Activated effector memory CD4-positive, alpha-beta T cell treated with anti-CD3 and anti-CD28 coated beads, Interleukin-2, amount 50 U/mL, for 16 hours (primary cell): ENCODE measurements at regions not wholly inside any gene's neighbourhood (a gene's known extent, or its start where the extent isn't known, plus 50 kb on each side); places are given as distances from the start of the nearest gene placed in this dataset.
"Not testable (repeated sequence)": the region's sequence is repeated elsewhere in the genome, so short reads cannot be mapped to it uniquely, and the experiment has no call there.

Source experiments
- DNase-seq: peaks from one replicate; pipeline ENCODE4 v3.0.0-alpha.2; 2020

DNA sequence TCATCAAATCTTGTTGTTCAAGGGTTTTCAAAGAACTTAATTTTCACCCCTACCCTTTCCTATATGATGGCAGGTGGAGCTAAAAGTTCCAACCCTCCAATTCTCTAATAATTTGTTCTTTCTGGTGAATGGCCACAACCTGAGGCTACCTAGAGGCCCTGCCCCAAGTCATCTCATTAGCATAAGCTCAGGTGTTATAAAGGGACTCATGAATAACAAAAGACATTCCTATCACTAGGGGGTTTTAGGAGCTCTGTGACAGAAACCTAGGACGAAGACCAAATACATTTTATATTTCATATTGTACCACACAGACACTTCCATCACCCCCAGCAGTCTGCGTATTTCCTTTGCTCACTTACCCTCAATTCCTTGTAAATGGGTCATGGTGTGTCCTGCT, 483.6 kb upstream of the EPHA6 start:
- no peak for DNase-seq

DNA sequence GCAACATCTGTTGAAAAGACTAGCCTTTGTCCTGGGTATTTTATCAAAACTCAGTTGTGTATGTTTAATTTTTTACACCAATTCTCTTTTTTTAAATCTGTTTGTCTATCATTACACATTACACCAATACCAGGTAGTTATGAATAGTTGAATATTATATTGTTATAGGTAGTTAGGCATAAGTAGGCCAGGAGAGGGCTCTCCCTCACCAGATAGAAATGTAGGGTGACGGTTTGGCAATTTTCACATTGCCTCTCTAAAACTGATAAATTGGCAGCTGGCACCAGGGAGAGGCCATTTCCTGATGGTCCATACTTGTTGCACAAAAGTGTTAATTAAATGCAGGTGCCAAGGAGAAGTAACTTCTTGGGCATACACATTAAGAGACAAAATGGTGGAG, 483.1 kb upstream of the EPHA6 start:
- DNase-seq, result no peak

DNA sequence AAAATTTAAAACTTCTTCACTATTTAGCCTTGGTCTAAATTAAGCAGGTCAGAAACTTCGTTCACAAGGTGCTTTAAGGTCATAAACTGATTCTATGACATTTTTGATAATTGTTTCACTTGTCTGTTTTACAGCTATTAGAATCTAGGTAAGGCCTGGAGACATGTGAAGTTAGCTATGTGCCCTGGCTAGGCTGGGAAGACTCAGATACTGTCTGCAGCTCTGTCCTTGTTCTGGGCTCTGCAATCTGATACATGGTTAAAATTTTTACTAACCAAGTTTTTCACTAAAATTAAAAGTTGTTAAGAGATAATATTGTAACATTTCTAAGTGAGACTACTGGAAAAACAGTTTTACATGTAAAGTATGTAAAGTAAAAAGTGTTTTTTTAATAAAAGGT, 479.6 kb upstream of the EPHA6 start:
- DNase-seq, result no peak

DNA sequence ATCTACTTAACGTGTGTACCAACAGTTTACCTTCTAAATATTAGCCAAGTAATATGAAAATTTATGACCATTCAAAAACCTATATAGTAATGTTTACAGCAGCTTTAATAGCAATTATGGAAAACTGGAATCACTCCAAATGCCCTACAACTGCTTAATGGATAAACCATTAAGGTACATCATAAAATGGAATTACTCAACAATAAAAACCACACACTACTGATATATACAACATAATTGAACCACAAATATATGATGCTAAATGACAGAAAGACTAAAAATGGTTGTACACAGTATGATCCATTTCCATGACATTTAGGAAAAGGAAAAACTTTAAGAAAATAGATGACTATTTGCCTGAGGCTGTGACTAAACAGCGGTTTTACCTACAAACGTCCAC, 467.1 kb upstream of the EPHA6 start:
- no peak for DNase-seq

DNA sequence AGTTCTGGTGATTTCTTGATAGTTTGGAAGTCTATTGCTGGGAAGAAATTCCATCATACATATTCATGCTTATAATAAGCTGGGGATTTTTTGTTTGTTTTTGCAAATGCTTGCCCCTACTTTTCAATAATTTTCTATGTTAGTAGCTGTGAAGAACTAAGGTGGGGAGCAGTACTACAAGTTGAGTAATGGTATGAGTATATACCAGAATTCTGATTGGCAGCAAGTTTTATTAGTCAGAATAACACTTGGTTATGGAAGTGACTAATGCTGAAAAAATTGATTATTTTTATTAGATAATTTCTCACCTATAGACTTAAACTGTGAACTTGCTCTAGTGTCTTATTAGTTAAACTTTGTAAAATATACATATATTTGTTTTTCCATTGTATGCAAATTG, 462.8 kb upstream of the EPHA6 start:
- DNase-seq, result not testable (repeated sequence)

DNA sequence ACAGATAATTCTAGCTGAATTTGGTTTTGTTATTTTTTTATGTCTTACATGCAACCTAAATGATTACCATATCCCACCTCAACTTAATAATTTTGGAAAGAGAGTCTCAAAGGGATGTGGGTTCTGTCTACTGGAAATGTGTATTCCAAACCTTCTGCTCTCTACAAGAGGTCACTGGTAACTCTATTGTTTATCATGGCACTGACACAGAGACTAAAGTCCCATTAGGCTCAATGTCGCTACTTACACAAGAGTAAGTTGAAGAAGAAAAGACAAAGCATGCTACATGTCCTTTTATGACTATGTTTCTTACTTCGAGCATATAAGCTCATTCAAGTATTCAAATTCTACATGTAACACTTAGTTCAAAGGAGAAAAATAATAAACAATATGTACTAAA, 460.3 kb upstream of the EPHA6 start:
- no peak for DNase-seq

DNA sequence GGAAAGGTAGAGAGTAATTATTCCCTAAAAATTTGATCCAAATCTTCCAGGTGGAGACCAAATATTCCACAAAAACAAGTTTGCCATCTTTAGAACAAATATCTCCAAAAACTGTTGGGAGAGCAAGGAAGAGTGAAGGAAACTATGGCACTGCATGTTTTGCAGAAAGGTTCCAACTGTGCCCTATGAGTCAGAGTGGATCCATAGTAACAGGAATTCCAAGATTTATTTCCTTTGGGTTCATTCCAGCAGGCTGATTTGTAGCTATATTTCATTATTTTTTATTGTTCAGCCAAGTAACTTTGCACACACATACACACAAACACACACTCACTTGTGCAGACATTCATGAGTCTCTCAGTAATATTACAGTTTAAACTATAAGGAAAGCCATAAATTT, 459.7 kb upstream of the EPHA6 start:
- DNase-seq, result no peak

DNA sequence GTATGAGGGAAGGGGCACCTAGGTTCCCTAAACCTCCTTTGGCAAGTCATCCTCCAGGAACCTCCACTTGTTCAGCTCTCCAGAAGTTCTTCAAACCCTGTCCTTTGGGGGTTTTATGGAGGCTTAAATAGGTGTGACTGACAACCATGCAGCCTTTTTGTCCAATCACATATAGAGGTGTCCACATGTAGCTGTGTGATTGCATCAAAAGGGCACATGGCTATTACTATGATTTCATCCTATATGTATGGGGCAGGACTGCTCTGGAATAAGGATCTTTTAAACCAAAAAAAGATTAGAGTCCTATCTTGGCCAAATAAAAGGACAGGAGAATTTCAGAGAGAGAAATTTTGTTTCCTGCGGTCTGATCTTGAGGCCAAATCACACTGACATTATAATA, 453.2 kb upstream of the EPHA6 start:
- no peak for DNase-seq

DNA sequence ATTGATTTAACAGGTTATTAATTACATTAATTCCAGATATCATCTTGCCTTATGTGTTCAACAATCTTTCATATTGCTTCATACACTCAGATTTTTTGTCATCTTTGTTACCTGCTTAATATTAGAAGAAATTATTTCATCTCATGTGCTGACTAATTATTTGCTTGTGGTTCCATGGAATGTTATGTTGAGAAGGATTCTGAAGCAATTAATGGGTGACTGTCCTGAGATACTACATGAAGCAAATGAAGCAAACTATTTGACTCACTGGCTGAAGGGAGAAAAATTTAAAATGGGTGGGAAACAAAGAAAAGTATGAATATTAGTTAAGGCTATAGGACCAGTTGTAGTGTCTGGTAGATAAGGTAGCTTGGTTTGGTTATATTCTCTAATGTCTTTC, 443.8 kb upstream of the EPHA6 start:
- no peak for DNase-seq

DNA sequence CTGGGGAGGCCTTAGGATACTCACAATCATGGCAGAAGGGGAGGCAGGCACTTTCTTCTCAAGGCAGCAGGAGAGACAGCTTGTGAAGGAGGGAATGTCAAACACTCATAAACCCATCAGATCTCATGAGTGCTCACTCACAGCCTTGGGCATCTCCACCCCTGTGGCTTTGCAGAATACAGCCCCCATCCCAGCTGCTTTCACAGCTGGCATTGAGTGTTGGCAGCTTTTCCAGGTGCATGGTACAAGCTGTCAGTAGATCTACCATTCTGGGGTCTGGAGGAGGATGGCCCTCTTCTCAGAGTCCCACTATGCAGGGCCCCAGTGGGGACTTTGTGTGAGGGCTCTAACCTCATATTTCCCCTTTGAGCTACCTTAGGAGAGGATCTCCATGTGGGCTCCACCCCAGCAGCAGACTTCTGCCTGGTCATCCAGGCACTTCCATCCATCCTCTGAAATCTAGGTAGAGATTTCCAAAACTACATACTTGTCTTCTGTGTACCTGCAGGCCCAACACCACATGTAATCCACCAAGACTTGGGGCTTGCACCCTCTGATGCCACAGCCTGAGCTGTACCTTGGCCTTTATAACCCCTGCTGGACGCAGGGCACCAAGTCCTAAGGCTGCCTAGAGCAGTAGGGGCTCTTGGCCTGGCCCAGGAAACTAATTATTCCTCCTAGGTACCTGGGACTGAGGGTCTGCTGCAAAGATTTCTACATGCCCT, 404.2 kb upstream of the EPHA6 start:
- DNase-seq, result no peak

DNA sequence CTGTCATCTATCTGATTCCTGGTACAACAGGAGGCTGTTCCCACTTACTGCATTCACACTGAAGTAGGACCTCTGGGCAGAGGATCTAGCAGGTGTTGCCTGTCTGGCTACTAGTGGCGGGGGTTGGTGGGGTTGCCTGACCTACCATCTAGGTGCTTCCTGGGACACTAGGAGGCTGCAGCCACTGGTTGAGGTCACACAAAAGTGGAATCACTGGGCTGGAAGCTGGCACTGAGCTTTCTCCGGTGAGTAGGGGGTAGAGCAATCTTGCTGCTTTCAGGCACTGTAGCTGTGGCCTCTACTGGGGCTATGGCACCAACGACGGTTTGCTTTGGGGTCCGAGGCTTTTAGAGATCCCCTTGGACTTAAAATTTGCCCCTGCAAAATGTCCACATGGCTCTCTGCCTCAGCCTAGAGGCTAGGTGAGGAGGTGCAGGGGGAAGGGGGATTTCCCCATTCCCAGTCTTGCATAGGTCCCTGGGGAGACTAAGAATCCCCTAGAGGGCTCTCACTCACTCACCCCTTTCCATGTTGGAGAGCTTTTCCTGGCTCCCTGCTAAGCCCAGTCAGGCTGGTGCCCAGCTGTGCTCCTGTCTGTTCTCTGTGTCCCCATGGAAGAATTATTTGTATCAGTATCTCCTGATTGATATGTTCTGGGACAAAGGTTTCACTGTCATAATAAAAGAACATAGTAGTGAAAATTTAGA, 397.7 kb upstream of the EPHA6 start:
- DNase-seq, result no peak

DNA sequence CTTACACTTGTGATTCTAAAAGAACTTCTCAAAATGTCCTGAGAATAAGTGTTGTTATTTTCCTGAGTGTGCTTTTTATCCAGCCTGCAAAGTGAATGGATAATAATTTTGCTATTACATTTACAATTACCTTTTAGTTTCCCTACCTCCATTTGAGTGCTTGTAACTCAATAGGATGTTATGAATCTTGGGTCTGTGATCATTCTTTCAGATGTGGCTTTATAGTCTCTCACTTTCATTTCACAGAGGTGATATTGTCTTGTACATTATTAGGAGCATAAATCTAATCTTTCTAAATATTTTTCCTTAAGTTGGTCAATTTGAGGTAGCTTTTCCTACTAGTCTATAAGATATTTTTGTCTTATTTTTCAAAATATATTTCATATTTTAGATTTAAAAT, 386.3 kb upstream of the EPHA6 start:
- DNase-seq, result no peak

DNA sequence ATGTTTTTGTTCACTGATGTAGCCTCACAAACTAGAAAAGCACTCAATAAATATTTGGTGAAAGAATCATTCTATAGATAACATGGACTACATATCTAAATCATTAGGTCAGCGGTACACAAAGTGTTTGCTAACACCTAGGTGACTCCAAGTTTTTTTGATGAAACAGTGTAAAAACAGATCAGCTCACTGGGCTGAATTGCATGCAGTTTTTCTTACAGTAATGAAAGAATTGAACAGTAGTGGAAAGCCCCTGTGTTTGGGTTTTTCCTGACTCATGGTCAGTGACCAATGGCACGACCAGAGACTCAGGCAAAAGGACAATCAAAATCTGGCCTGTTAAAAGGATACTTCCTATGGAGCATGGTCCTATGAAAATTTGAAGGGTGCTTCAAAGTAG, 384.3 kb upstream of the EPHA6 start:
- no peak for DNase-seq

DNA sequence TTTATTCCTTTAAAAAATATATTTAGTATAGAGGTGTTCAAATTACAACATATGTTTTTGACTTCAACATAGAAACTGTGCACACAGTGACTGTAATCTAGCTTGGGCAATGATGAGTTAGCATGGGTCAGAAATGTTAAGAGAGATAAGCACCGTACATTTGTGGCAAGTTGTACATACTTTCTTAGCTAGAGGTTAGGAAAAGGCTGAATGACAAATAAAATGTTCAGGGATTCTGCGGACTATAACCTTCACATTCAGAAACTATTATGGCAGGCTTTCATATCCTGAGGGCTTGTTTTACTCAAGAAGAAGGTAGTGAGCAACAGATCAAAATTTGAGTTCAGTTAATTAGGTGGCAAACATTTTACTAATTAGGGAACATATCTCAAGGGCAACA, 379.7 kb upstream of the EPHA6 start:
- no peak for DNase-seq

DNA sequence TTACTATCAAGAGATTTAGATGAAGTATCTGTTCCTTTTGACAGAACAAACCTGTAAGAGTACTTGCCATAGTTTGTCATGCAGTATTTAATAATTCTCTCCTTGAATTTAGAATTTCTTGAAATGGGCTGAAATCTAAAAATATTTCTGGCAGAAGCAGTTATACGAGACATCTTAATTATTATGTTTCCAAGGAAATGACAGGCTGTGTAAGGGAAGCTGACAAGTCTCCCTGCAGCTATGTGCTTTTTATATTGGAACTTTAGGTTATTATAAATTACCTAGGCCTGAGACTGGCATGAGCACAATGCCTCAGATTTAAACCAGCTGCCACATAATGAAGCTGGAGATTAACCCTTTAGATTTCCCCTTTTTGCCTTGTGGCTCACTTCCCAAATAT, 365.0 kb upstream of the EPHA6 start:
- no peak for DNase-seq

DNA sequence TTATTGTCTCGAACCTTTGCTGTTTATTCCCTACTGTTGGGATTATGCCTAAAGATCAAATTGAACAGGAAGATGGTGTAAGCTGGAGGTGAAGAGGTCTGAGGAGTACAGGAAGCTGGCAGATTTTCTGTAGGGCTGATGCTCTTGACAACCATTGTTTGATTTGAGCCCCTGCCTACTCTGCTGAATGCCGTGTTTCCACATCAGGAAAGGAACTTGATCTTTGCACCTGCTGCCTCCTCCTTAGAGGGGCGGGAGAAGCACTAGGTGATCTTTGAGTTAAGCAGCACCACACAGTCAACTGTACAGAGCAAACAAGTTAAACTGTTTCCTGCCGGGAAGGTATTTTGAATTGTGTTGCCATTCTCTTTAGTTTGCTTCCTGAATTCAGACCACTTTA, 364.6 kb upstream of the EPHA6 start:
- DNase-seq, result no peak

DNA sequence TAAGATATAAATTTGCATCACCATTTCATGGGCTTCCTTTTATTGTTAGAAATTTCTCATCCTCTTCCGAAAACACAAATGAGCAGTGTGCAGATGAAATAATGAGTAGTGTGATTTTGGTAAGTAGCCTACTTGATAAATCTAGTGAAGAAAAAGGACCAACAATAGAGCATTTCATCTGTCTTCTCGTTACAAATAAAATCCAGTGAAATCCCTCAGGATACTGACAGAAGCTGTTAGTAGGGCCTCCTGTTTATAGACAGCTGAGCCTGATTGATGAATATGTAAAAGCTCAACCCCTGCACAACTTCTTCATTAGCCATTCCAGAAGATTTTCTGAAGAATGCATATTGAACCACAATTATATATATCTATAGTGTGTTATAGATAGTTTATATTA, 363.7 kb upstream of the EPHA6 start:
- DNase-seq, result no peak

DNA sequence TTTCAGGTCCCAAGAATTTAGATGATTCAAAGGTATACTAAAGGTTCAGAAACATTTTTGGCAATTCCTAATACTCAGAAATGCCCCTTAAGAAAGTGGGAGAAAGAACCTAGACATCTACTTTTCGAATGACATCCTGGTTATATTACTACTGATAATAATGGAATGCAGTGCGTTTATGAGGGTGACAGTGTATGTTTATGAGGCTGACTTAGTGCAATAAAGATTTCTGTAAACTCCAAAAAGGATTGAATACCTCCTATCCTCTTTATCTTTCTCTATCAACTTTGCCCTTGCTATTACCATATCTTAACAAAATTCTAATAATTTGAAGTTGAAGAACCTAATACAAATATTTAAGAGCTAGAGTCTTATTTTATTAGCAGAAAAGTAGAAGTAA, 348.9 kb upstream of the EPHA6 start:
- DNase-seq, result no peak

DNA sequence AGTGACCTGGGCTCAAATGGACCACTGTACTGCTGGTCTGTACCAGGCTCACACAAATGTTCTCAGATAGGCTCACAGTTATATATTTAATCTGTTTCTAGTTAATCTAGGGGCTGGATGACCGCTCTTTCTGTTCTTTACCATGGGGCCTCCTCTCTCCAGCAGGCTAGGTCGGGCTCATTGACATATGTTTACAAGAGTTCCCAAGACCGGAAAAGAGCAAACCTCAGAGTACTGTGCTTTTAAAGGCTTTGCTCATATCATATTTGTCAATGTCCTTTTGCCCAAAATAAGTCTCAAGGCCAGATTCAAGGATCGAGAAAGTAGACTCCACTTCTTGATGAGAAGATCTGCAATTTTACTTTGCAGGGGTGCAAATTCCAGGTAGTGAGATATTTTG, 348.0 kb upstream of the EPHA6 start:
- DNase-seq, result no peak

DNA sequence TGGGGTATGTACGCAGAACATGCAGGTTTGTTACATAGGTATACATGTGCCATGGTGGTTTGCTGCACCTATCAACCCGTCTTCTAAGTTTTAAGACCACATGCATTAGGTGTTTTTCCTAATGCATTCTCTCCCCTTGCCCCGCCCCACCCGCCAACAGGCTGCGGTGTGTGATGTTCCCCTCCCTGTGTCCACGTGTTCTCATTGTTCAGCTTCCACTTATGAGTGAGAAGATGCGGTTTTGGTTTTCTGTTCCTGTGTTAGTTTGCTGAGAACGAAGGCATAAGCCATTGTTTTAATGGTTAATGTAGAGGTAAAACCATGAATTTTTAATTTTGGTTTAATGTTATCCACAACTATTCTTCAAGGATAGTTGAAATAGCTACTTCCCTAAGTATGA, 346.8 kb upstream of the EPHA6 start:
- no peak for DNase-seq

DNA sequence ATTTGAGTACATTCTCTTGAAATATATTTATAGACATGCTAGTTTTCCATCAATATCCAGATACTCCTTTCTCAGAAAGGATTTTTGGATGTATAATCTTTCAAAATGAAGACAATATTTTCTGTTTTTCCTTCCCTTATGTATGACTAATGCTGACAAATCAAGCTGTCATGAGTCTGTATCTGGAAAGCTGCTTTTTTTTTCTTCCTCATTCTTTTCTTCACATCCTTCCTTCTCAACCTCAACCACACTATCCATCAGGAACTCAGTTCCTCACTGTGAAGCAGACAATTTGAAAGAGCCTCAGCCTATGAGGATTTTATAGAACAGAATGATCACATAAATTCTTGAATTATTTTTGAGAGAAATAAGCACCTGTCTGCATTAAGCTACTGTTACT, 335.9 kb upstream of the EPHA6 start:
- DNase-seq, result no peak

DNA sequence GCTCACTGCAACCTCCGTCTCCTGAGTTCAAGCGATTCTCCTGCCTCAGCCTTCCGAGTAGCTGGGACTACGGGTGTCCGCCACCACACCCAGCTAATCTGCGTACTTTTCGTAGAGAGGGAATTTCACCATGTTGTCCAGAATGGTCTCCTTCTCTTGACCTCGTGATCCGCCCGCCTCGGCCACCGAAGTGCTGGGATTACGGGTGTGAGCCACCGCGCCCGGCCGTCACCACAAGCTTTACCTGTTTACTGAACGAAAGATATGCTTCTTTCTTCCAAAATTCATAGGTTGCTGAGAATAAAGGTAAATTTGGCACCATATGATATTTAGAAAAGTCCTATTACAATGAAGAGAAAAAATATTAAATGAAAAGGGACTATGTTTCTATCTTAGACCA, 333.5 kb upstream of the EPHA6 start:
- no peak for DNase-seq

DNA sequence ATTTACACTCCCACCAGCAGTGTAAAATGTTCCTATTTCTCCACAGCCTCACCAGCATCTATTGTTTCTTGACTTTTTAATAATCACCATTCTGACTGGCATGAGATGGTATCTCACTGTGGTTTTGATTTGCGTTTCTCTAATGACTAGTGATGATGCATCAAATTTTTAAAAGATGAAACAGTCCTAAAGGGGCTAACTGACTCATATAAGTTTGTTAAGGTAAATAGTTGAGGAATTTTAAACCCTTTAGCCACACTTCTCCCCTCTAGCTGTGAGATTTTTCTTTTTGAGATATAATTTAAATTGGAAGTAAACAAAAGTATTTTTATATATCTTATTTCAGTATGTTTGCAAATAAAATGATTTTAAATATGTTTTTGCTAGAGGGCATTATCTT, 331.2 kb upstream of the EPHA6 start:
- DNase-seq, result not testable (repeated sequence)

DNA sequence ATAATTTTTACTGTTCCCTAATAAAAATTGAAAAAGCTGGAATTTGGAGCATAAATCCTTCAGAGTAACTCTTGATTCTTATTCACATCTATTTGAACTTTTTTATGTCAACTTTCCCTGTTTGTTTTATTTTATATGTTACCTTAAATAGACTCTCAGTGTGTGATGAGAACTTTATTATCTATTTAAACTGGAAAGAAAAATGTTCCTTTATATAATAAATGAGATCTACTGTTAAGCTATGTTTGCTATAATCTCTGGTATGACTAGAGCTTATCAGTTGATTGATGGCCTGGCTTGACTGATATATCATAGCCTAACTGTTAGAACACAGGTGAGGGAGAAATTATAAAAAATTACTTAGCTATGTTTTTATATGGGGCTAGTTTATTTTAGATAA, 330.6 kb upstream of the EPHA6 start:
- no peak for DNase-seq

DNA sequence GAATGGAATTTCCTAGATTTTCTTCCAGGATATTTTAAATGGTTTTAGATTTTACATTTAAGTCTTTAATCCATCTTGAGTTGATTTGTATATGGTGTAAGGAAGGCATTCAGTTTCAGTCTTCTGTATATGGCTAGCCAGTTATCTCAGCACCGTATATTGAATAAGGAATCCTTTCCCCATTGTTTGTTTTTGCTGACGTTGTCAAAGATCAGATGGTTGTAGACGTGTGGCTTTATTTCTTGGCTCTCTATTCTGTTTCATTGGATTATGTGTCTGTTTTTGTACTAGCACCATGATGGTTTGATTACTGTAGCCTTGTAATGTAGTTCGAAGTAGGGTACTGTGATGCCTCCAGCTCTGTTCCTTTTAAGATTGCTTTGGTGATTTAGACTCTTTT, 325.7 kb upstream of the EPHA6 start:
- no peak for DNase-seq
